Natural killer cell (primary cell): ENCODE measurements at regions not wholly inside any gene's neighbourhood (a gene's known extent, or its start where the extent isn't known, plus 50 kb on each side); places are given as distances from the start of the nearest gene placed in this dataset.

Experiments used
- ATAC-seq, 3 donors: fragments of 150-1000 bp in 2 of 3; fragments of 200-7000 bp in 1 of 3; cut with Tn5 transposase; 1 replicate in 1 of 3; 2 replicates in 2 of 3; pipeline ENCODE4 v1.10.0; 2021; ENCODE audit warnings: mild to moderate bottlenecking in 2 of 3, moderate library complexity in 2 of 3
- DNase-seq, 2 donors: peaks; one replicate each; pipeline versions ENCODE4 v3.0.0 to v3.0.0-alpha.2; 2013 to 2021; ENCODE audit warnings: mixed read lengths in 1 of 2
- H3K27ac ChIP-seq: one replicate; pipeline ENCODE4 v1.5.1; 2013; ENCODE audit warnings: mild to moderate bottlenecking, low read length
- H3K27me3 ChIP-seq: one replicate; pipeline ENCODE4 v1.6.1; 2013; ENCODE audit warnings: low read length; ENCODE audit not compliant: control insufficient read depth, insufficient read depth
- H3K36me3 ChIP-seq: one replicate; pipeline ENCODE4 v1.6.1; 2013; ENCODE audit warnings: low read length; ENCODE audit not compliant: control insufficient read depth, insufficient read depth
- H3K4me1 ChIP-seq: one replicate; pipeline ENCODE4 v1.6.1; 2013; ENCODE audit warnings: low read length; ENCODE audit not compliant: control insufficient read depth, insufficient read depth
- H3K4me3 ChIP-seq: one replicate; pipeline ENCODE4 v1.5.1; 2013; ENCODE audit warnings: low read length
- H3K9me3 ChIP-seq: one replicate; pipeline ENCODE4 v1.6.1; 2013; ENCODE audit warnings: low read length; ENCODE audit not compliant: control insufficient read depth, insufficient read depth
- H3K27ac Mint-ChIP-seq, 2 donors: one replicate each; pipeline ENCODE4 v1.8.0; 2022; ENCODE audit warnings: mild to moderate bottlenecking in 2 of 2, mixed read lengths in 2 of 2, moderate library complexity in 1 of 2
- H3K27me3 Mint-ChIP-seq, 2 donors: one replicate each; pipeline ENCODE4 v1.8.0; 2022; ENCODE audit warnings: low read depth in 2 of 2, mixed read lengths in 2 of 2
- H3K36me3 Mint-ChIP-seq: one replicate; pipeline ENCODE4 v1.8.0; 2022; ENCODE audit warnings: mixed read lengths
- H3K4me1 Mint-ChIP-seq, 2 donors: one replicate each; pipeline ENCODE4 v1.8.0; 2022; ENCODE audit warnings: mixed read lengths in 2 of 2
- H3K4me3 Mint-ChIP-seq: one replicate; pipeline ENCODE4 v1.8.0; 2022; ENCODE audit warnings: mild to moderate bottlenecking, moderate library complexity, mixed read lengths
- H3K9me3 Mint-ChIP-seq, 2 donors: one replicate each; pipeline ENCODE4 v1.8.0; 2022; ENCODE audit warnings: mixed read lengths in 2 of 2
- WGBS: methylation state at CpG from one replicate; pipeline ENCODE4 v1.1.7; 2013; ENCODE audit warnings: missing lambda C conversion rate; ENCODE audit not compliant: insufficient coverage; 5-methylcytosine and 5-hydroxymethylcytosine counted together
- intact Hi-C: fragments of 100-400 bp; cut with micrococcal nuclease; formaldehyde crosslinking; loops from one replicate; pipeline ENCODE4 v1.14.2; 2022
- TF ChIP-seq, protein P1 (sequence below): fragments of 200-600 bp; IDR thresholded peaks from one replicate; pipeline ENCODE4 v1.8.0; 2022; ENCODE audit warnings: antibody characterized with exemption

DNA sequence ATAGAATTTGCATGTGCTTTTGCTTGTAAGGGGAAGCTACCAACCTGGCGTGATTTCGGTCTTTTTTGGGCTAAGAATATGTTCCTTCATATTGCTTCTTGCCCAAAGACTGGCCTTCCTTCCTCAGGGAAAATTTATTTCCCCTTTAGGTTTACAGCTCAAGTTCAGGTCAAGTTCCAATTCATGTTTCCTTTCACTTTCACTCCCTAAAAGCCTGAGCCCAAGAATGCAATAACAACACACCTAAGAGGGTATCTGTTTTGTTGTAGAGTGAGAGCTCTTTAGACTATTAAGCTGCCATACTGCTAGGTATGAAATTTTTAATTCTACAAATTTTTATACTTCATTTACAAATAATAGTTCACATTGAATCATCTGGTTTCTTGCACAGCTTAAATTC is 299.6 kb downstream of the TLL1 start:
- no peak overlapping the region for H3K27ac Mint-ChIP-seq
- DNase-seq: no peak
- H3K4me3 Mint-ChIP-seq: no peak overlapping the region

DNA sequence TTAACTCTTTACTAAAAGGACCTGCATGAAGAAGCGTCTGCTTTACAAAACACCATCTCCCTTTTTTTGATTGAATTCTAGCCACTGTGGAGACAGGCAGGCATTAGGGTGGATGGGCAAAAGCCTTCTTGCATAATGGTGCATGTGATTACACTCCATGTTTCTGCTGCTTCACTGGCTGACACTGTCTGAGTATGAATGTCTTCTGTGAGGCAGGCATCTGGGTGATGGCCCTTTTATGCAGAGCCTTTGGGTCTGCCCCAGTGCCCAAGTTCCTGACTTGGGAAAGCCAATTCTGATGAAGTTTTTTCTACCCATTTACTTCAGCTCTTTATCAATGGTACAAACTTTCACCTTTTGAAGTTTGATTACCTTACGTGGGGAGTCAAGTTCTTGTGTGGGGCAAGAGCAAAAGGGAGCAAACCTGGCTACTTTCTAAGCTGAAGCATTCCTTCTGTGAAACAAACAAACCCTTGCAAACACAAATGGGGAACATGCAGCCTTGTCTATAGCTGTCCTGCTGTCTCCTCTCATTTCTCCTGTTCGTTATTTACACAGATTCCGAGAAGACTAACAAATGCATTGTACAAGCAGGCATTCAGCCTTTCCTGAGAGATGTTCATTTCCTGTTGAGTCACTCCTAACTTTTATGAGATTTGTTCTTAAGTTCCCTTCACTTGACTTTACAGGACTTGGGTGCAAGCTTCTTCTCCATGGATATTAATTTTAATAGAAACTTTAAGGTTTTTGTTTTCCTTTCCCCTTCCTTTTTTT is 301.9 kb downstream of the TLL1 start:
- no peaks in the 10 kb centered on the region for H3K27me3 Mint-ChIP-seq
- intact Hi-C loops: no loop called here
- WGBS: 77% methylated on average over 4 of the region's 4 CpGs
- no peak for ATAC-seq
- no peak overlapping the region for H3K27ac Mint-ChIP-seq
- Histone ChIP-seq H3K36me3 (no peaks in the 10 kb centered on the region), H3K4me3 (no peak overlapping the region), H3K9me3 (no peaks in the 10 kb centered on the region), H3K4me1 (no peaks in the 10 kb centered on the region), H3K27me3 (no peaks in the 10 kb centered on the region), H3K27ac (no peak overlapping the region)
- no peaks in the 10 kb centered on the region for H3K36me3 Mint-ChIP-seq
- no peaks in the 10 kb centered on the region for H3K4me1 Mint-ChIP-seq
- TF ChIP-seq, protein P1, sequence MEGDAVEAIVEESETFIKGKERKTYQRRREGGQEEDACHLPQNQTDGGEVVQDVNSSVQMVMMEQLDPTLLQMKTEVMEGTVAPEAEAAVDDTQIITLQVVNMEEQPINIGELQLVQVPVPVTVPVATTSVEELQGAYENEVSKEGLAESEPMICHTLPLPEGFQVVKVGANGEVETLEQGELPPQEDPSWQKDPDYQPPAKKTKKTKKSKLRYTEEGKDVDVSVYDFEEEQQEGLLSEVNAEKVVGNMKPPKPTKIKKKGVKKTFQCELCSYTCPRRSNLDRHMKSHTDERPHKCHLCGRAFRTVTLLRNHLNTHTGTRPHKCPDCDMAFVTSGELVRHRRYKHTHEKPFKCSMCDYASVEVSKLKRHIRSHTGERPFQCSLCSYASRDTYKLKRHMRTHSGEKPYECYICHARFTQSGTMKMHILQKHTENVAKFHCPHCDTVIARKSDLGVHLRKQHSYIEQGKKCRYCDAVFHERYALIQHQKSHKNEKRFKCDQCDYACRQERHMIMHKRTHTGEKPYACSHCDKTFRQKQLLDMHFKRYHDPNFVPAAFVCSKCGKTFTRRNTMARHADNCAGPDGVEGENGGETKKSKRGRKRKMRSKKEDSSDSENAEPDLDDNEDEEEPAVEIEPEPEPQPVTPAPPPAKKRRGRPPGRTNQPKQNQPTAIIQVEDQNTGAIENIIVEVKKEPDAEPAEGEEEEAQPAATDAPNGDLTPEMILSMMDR: no peak
- peaks cover 4 to 6% of the 10 kb centered on the region in 2 donors for H3K9me3 Mint-ChIP-seq
- H3K4me3 Mint-ChIP-seq: no peak overlapping the region
- no peak for DNase-seq

More for the DNA sequence above, 299.6 kb downstream of the TLL1 start:
- Histone ChIP-seq H3K27ac (no peak overlapping the region), H3K9me3 (no peaks in the 10 kb centered on the region), H3K4me1 (no peaks in the 10 kb centered on the region), H3K4me3 (no peak overlapping the region), H3K36me3 (no peaks in the 10 kb centered on the region), H3K27me3 (no peaks in the 10 kb centered on the region)
- intact Hi-C loops: no loop called here
- TF ChIP-seq, protein P1: no peak
- Mint-ChIP-seq H3K4me1 (no peaks in the 10 kb centered on the region), H3K36me3 (no peaks in the 10 kb centered on the region), H3K9me3 (peaks cover 4 to 6% of the 10 kb centered on the region in 2 donors), H3K27me3 (no peaks in the 10 kb centered on the region)
- ATAC-seq: no peak
- 76% methylated on average over 2 of the region's 2 CpGs for WGBS

DNA sequence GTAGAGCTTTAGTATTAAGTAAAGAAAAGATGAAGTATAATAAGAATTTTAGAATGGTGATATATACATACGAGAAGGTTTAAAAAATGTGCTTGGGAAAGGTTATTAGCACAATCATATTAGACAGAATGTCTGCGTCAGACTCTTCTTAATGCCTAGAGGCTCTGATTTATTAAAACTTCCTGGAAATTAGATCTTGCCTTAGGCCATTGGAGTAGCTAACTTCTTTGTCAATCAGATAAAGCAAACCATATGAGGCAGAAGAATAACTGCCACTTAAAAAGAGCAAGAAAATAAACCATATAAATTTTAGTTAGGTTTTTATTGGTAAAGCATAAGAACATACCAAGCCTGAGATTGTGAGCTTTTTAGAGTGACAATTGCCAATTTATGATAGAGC is 309.1 kb downstream of the TLL1 start:
- Mint-ChIP-seq H3K4me1 (no peaks in the 10 kb centered on the region), H3K27me3 (no peaks in the 10 kb centered on the region), H3K9me3 (peaks cover 5 to 12% of the 10 kb centered on the region in 2 donors), H3K36me3 (no peaks in the 10 kb centered on the region), H3K27ac (no peak overlapping the region), H3K4me3 (no peak overlapping the region)
- no peaks in the 10 kb centered on the region for H3K4me1 ChIP-seq
- no peak for DNase-seq
- H3K27me3 ChIP-seq: no peaks in the 10 kb centered on the region
- TF ChIP-seq, protein P1: no peak
- ATAC-seq: no peak
- 80% methylated on average over 2 of the region's 2 CpGs for WGBS
- H3K4me3 ChIP-seq: no peak overlapping the region
- H3K27ac ChIP-seq: no peak overlapping the region
- intact Hi-C loops: no loop called here
- H3K36me3 ChIP-seq: no peaks in the 10 kb centered on the region
- no peaks in the 10 kb centered on the region for H3K9me3 ChIP-seq

DNA sequence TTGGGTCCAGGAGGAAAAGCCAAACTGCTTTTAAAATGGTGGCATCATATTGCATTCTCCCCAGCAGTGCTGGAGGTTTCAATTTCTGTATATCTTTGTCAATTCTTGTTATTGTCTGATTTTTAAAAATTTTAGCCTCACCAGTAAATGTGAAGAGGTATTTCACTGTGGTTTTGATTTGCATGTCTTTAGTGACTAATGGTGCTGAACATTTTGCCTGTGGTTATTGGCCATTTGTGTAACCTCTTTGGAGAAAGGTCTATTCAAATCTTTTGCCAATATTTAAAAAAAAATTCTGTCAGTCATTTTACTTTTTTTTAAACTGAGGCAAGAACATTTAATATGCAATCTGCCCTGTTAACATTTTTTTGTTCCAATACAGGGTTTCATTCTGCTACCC is 322.1 kb downstream of the TLL1 start:
- no peaks in the 10 kb centered on the region for H3K36me3 Mint-ChIP-seq
- ATAC-seq: no peak
- peaks cover 6 to 7% of the 10 kb centered on the region in 2 donors for H3K9me3 Mint-ChIP-seq
- H3K27me3 Mint-ChIP-seq: no peaks in the 10 kb centered on the region
- Histone ChIP-seq H3K9me3 (peaks cover 8% of the 10 kb centered on the region), H3K4me3 (no peak overlapping the region), H3K4me1 (no peaks in the 10 kb centered on the region), H3K27ac (no peak overlapping the region), H3K27me3 (no peaks in the 10 kb centered on the region), H3K36me3 (no peaks in the 10 kb centered on the region)
- TF ChIP-seq, protein P1: no peak
- no peak overlapping the region for H3K4me3 Mint-ChIP-seq
- no peak overlapping the region for H3K27ac Mint-ChIP-seq
- DNase-seq: no peak
- H3K4me1 Mint-ChIP-seq: no peaks in the 10 kb centered on the region
- intact Hi-C loops: no loop called here
